ENCODE measurements at regions not wholly inside any gene's neighbourhood (a gene's known extent, or its start where the extent isn't known, plus 50 kb on each side); places are given as distances from the start of the nearest gene placed in this dataset.

GRCh38 chr12:92543840-92544239 is 158.9 kb upstream of the PLEKHG7 start:
- no peak for TF ChIP-seq SUZ12 (IDR thresholded peaks at IDR 0.05; ENCODE audit: extremely low read depth, insufficient read depth, insufficient read length)
- no peak for TF ChIP-seq YY1 (IDR thresholded peaks at IDR 0.05; ENCODE audit: insufficient read depth, insufficient read length)
